ENCODE measurements at regions not wholly inside any gene's neighbourhood (a gene's known extent, or its start where the extent isn't known, plus 50 kb on each side); places are given as distances from the start of the nearest gene placed in this dataset.

- TF ChIP-seq, protein P1, sequence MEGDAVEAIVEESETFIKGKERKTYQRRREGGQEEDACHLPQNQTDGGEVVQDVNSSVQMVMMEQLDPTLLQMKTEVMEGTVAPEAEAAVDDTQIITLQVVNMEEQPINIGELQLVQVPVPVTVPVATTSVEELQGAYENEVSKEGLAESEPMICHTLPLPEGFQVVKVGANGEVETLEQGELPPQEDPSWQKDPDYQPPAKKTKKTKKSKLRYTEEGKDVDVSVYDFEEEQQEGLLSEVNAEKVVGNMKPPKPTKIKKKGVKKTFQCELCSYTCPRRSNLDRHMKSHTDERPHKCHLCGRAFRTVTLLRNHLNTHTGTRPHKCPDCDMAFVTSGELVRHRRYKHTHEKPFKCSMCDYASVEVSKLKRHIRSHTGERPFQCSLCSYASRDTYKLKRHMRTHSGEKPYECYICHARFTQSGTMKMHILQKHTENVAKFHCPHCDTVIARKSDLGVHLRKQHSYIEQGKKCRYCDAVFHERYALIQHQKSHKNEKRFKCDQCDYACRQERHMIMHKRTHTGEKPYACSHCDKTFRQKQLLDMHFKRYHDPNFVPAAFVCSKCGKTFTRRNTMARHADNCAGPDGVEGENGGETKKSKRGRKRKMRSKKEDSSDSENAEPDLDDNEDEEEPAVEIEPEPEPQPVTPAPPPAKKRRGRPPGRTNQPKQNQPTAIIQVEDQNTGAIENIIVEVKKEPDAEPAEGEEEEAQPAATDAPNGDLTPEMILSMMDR (IDR thresholded peaks at IDR 0.05; ENCODE audit: low read depth, low read length, poor library complexity, severe bottlenecking) = no peak
- no peak for TF ChIP-seq EZH2phosphoT487 (IDR thresholded peaks at IDR 0.05; ENCODE audit: borderline replicate concordance, low read length)
Observed at GRCh38 chr10:106348933-106349332, 815.6 kb downstream of the SORCS1 start.
